GM13977 (cell line): ENCODE measurements at regions not wholly inside any gene's neighbourhood (a gene's known extent, or its start where the extent isn't known, plus 50 kb on each side); places are given as distances from the start of the nearest gene placed in this dataset.

Source experiments
- DNase-seq: peaks from one replicate; pipeline ENCODE4 v3.0.0; 2012; ENCODE audit warnings: low spot score
- CTCF ChIP-seq: IDR thresholded peaks from 2 replicates; pipeline ENCODE4 v1.5.1; 2012; ENCODE audit warnings: mild to moderate bottlenecking, control low read depth; ENCODE audit not compliant: insufficient read depth; ENCODE audit errors: extremely low read depth, missing control alignments
- in situ Hi-C: fragments of 300-500 bp; cut with MboI; formaldehyde crosslinking; loops from one replicate; pipeline ENCODE4 v1.12.0; 2022; ENCODE audit warnings: low sequenced_read_pairs, low pct_unique_long_range_greater_than_20kb, mixed read lengths, inconsistent platforms; ENCODE audit not compliant: unreplicated experiment

- TF ChIP-seq CTCF, result no peak
- in situ Hi-C loops, result no loop called here
- no peak for DNase-seq
Measured at GRCh38 chr7:131212114-131212513, 115.6 kb upstream of the MKLN1 start.

GRCh38 chr7:131218727-131219128, 108.9 kb upstream of the MKLN1 start:
- in situ Hi-C loops, result no loop called here
- TF ChIP-seq CTCF, result no peak
- no peak for DNase-seq

GRCh38 chr7:131219312-131220041, 108.2 kb upstream of the MKLN1 start:
- in situ Hi-C loops, result no loop called here
- no peak for TF ChIP-seq CTCF
- DNase-seq, result peak; percentile 43

GRCh38 chr7:131221061-131221460, 106.6 kb upstream of the MKLN1 start:
- no peak for DNase-seq
- in situ Hi-C loops, result no loop called here
- TF ChIP-seq CTCF, result no peak

GRCh38 chr7:131222171-131222570, 105.5 kb upstream of the MKLN1 start:
- in situ Hi-C loops, result no loop called here
- no peak for DNase-seq
- TF ChIP-seq CTCF, result peak; percentile 12

- no peak for TF ChIP-seq CTCF
- no peak for DNase-seq
- in situ Hi-C loops, result no loop called here
Measured at GRCh38 chr7:131223151-131223550, 104.5 kb upstream of the MKLN1 start.
